A549 (cell line): ENCODE measurements at regions not wholly inside any gene's neighbourhood (a gene's known extent, or its start where the extent isn't known, plus 50 kb on each side); places are given as distances from the start of the nearest gene placed in this dataset.
"Not testable (repeated sequence)": the region's sequence is repeated elsewhere in the genome, so short reads cannot be mapped to it uniquely, and the experiment has no call there.

ENCODE experiments used
- ATAC-seq, 2 experiments: fragments of 200-7000 bp in 1 of 2; fragments of >200 bp in 1 of 2; cut with Nextera tagmentation in 1 of 2; cut with Tn5 transposase in 1 of 2; 3 replicates each; pipeline versions ENCODE4 v1.8.0 to v1.9.1; 2018 to 2020; ENCODE audit warnings: mild to moderate bottlenecking in 1 of 2, moderate library complexity in 1 of 2
- CTCF ChIA-PET: fragments of 300-600 bp; sonication (Branson Sonifier 250); formaldehyde crosslinking; extraction: SDS; loops from one replicate; lab custom pipeline; 2021; ENCODE audit warnings: antibody characterized with exemption, inconsistent platforms; lab: Yijun Ruan, JAX
- POLR2A ChIA-PET: fragments of 350-600 bp; formaldehyde crosslinking; extraction: SDS; loops from one replicate; lab custom pipeline; 2021; ENCODE audit warnings: antibody characterized with exemption, inconsistent platforms; lab: Yijun Ruan, JAX
- DNase-seq, 2 experiments: peaks; one replicate each; pipeline versions ENCODE4 v3.0.0 to v3.0.0-alpha.2; 2011 to 2016; ENCODE audit warnings: low read depth in 1 of 2, low spot score in 1 of 2
- FAIRE-seq: peaks from 2 replicates; lab custom pipeline; 2011; peaks lifted over from hg19 to GRCh38; lab: Jason Lieb, UNC
- H3K27ac ChIP-seq, 2 experiments: fragments of >200 bp; sonication (Bioruptor Twin); formaldehyde crosslinking; 3 replicates each; pipeline ENCODE4 v1.5.1; 2016 to 2017
- H3K4me1 ChIP-seq: fragments of >200 bp; sonication (Bioruptor Twin); formaldehyde crosslinking; 3 replicates; pipeline ENCODE4 v1.6.1; 2016
- H3K4me2 ChIP-seq: fragments of >200 bp; sonication (Bioruptor Twin); formaldehyde crosslinking; 3 replicates; pipeline ENCODE4 v1.6.1; 2016
- H3K4me3 ChIP-seq: fragments of >200 bp; sonication (Bioruptor Twin); formaldehyde crosslinking; 3 replicates; pipeline ENCODE4 v1.5.1; 2016
- H3K9me3 ChIP-seq: fragments of >200 bp; sonication (Bioruptor Twin); formaldehyde crosslinking; 3 replicates; pipeline ENCODE4 v1.6.1; 2016
- CBX8 ChIP-seq: fragments of 200-600 bp; sonication (generic); IDR thresholded peaks from 2 replicates; pipeline ENCODE4 v1.6.1; 2016
- CEBPB ChIP-seq, 2 experiments: fragments of >200 bp in 1 of 2; sonication (Bioruptor Twin) in 1 of 2; formaldehyde crosslinking in 1 of 2; IDR thresholded peaks; 2 replicates each; pipeline ENCODE4 v1.6.1; 2012 to 2016
- CHD2 ChIP-seq: fragments of 150-350 bp; IDR thresholded peaks from 2 replicates; pipeline ENCODE4 v1.6.1; 2014; ENCODE audit warnings: low read length; ENCODE audit not compliant: partially characterized antibody
- GATA3 ChIP-seq: IDR thresholded peaks from 2 replicates; pipeline ENCODE4 v1.6.1; 2012; ENCODE audit warnings: borderline replicate concordance
- HDAC2 ChIP-seq: fragments of 200-600 bp; sonication (generic); IDR thresholded peaks from 2 replicates; pipeline ENCODE4 v1.6.1; 2016
- HOXB13 ChIP-seq: fragments of 250-450 bp; sonication (Bioruptor Pico); IDR thresholded peaks from 2 replicates; pipeline ENCODE4 v1.5.0; 2020; ENCODE audit warnings: low read depth, mild to moderate bottlenecking, moderate library complexity
- HOXB5 ChIP-seq: fragments of 250-450 bp; sonication (Bioruptor Pico); IDR thresholded peaks from 2 replicates; pipeline ENCODE4 v1.5.0; 2020; ENCODE audit warnings: mild to moderate bottlenecking, moderate library complexity
- JUNB ChIP-seq: fragments of >200 bp; sonication (Bioruptor Twin); formaldehyde crosslinking; IDR thresholded peaks from 2 replicates; pipeline ENCODE4 v1.6.1; 2016
- RAD21 ChIP-seq, 2 experiments: fragments of >200 bp in 1 of 2; sonication (Bioruptor Twin) in 1 of 2; formaldehyde crosslinking in 1 of 2; IDR thresholded peaks in 1 of 2; conservative IDR thresholded peaks in 1 of 2; 2 replicates in 1 of 2; 3 replicates in 1 of 2; pipeline ENCODE4 v1.6.1; 2012 to 2018; ENCODE audit warnings: inconsistent platforms in 1 of 2
- RFX5 ChIP-seq: fragments of 450-650 bp; IDR thresholded peaks from 2 replicates; pipeline ENCODE4 v1.7.1; 2014; ENCODE audit warnings: antibody characterized with exemption, mild to moderate bottlenecking, moderate library complexity
- SREBF2 ChIP-seq: fragments of 450-650 bp; IDR thresholded peaks from 2 replicates; pipeline ENCODE4 v1.6.1; 2014; ENCODE audit warnings: mild to moderate bottlenecking, moderate library complexity
- ZNF302 ChIP-seq: fragments of 250-450 bp; sonication (Bioruptor Pico); IDR thresholded peaks from 2 replicates; pipeline ENCODE4 v1.9.0; 2021; ENCODE audit warnings: inconsistent platforms, mild to moderate bottlenecking, moderate library complexity
- WGBS: methylation state at CpG from one replicate; pipeline ENCODE4 v1.1.6; 2017; ENCODE audit errors: missing lambda C conversion rate; 5-methylcytosine and 5-hydroxymethylcytosine counted together
- TF ChIP-seq, protein P1 (sequence below): fragments of 250-450 bp; sonication (Bioruptor Pico); IDR thresholded peaks from 2 replicates; pipeline ENCODE4 v1.5.0; 2021; ENCODE audit warnings: mild to moderate bottlenecking, moderate library complexity, borderline replicate concordance
- TF ChIP-seq, protein P2 (sequence below): IDR thresholded peaks from 2 replicates; pipeline ENCODE4 v1.6.1; 2012

DNA sequence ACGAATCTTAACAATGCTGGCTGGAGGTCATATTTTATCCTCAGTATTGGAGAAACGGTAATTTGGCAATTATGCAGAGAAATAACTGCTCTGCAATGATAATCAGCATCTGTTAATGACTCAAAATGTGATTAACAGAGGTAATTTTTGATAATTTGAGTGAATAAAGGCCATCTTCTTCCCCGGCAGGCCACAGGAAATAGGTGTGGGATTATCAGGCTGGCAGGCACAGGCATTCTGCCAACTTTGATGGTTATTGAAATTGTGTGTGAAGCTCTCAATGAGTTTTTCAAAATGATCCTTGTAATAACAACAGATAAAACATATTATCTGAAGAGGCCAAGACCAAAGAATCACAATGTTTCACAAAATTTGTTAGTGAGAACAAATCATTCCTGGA is 309.0 kb downstream of the PTGER3 start (continued):
- TF ChIP-seq RFX5: no peak
- TF ChIP-seq HOXB13: no peak
- no peak for TF ChIP-seq HDAC2
- TF ChIP-seq CBX8: no peak
- no peak for TF ChIP-seq HOXB5 (CRISPR knock-in tag)
- no peak for TF ChIP-seq CHD2
- TF ChIP-seq SREBF2: no peak

DNA sequence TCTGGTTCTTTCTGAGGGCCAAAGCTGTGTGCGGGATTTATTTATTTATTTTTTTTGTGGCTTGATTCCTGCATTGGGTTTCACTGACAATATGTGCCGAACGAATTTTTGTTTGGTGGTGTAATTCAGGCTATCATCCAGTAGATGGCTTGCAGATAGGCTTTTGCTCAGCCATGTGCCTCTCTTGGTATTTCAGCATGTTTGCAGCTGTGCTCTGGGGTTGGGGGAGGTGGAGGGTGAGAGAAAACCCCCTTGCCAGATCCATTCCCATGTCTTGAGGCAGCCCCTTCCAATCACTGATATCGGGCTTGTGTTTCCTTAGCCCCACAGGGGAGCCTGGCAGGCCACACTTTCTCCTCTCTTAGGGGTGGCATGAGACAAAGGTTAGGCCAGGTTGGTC is 302.4 kb downstream of the PTGER3 start:
- no peaks in the 10 kb centered on the region for H3K9me3 ChIP-seq
- ChIA-PET CTCF (interaction anchor here (0.6 kb wide), 1 partner anchor 156 kb away, joined by 3 read pairs; no protein-coding TSS in a partner anchor), POLR2A (no interaction called here)
- TF ChIP-seq, protein P1, sequence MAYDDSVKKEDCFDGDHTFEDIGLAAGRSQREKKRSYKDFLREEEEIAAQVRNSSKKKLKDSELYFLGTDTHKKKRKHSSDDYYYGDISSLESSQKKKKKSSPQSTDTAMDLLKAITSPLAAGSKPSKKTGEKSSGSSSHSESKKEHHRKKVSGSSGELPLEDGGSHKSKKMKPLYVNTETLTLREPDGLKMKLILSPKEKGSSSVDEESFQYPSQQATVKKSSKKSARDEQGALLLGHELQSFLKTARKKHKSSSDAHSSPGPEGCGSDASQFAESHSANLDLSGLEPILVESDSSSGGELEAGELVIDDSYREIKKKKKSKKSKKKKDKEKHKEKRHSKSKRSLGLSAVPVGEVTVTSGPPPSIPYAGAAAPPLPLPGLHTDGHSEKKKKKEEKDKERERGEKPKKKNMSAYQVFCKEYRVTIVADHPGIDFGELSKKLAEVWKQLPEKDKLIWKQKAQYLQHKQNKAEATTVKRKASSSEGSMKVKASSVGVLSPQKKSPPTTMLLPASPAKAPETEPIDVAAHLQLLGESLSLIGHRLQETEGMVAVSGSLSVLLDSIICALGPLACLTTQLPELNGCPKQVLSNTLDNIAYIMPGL: no peak
- TF ChIP-seq GATA3 (no peak), JUNB (no peak), CEBPB (IDR thresholded peaks at IDR 0.05) (no peak), CHD2 (no peak), CBX8 (no peak), ZNF302 (CRISPR knock-in tag) (no peak), RAD21 (conservative IDR thresholded peaks at IDR 0.05 in 1 of 2, IDR thresholded peaks at IDR 0.05 in 1 of 2) (no peak)
- TF ChIP-seq, protein P2, sequence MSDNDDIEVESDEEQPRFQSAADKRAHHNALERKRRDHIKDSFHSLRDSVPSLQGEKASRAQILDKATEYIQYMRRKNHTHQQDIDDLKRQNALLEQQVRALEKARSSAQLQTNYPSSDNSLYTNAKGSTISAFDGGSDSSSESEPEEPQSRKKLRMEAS: no peak
- H3K4me1 ChIP-seq: no peaks in the 10 kb centered on the region
- no peak overlapping the region for H3K4me2 ChIP-seq
- no peak for FAIRE-seq
- ATAC-seq: peak in 1 of 2 experiments; percentile 42; a peak in 1 of 6 replicates
- DNase-seq: no peak
- H3K4me3 ChIP-seq: no peak overlapping the region
- WGBS: 5% methylated on average over 4 of the region's 4 CpGs
- H3K27ac ChIP-seq: no peak overlapping the region

DNA sequence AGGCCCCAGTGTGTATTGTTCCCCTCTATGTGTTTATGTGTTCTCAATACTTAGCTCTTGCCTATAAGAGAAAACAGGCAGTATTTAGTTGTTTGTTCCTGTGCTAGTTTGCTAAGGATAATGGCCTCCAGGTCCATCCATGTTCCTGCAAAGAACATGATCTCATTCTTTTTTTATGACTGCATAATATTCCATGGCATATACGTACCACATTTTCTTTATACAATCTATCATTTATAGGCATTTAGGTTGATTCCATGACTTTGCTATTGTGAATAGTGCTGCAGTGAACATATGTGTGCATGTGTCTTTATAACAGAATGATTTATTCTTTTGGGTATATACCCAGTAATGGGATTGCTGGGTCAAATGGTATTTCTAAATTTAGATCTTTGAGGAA is 301.6 kb downstream of the PTGER3 start:
- H3K4me2 ChIP-seq, H3K4me1 ChIP-seq, DNase-seq, CTCF ChIA-PET, H3K9me3 ChIP-seq, ATAC-seq, H3K4me3 ChIP-seq, POLR2A ChIA-PET, H3K27ac ChIP-seq, FAIRE-seq: not testable (repeated sequence)
- WGBS: 68% methylated on average over 1 of the region's 1 CpG

DNA sequence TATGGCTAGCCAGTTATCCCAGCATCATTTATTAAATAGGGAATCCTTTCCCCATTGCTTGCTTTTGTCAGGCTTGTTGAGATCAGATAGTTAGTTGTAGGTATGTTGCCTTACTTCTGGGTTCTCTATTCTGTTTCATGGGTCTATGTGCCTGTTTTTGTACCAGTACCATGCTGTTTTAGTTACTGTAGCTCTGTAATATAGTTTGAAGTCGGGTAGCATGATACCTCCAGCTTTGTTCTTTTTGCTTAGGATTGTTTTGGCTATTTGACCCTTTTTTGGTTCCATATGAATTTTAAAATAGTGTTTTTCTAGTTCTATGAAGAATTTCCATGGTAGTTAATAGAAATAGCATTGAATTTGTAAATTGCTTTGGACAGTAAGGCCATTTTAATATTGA is 300.5 kb downstream of the PTGER3 start:
- H3K4me2 ChIP-seq, POLR2A ChIA-PET, H3K27ac ChIP-seq, CTCF ChIA-PET, ATAC-seq, H3K9me3 ChIP-seq, H3K4me1 ChIP-seq, H3K4me3 ChIP-seq, FAIRE-seq, DNase-seq: not testable (repeated sequence)
- 0% methylated on average over 1 of the region's 1 CpG for WGBS

DNA sequence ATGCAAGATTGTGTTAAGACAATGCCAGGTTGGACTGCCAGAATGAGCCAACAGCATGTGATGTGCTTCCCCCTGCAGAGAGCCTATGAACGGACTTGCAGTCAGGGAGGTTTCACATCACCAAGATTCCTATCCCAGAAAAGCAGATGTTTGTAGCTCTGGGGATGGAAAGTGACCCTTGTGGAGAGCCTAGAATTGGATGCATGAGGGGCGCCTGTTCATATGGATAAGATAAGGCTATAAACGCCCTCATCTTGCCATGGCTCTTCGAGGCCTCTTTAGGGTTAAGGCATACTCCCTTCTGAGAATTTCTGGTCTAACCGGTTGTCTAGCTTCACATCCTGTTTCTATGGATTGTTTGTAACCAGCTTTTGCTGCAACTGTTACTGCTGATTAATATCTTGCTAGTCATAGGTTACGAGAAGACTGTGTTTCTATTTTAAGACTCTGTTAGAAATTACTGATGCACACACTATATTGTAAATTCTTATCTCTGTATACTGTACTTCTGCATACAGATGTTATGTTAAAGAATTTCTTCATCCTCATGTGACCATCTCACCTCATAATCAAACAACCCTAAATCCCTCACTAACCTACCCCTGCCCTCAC is 295.8 kb downstream of the PTGER3 start:
- CTCF ChIA-PET, POLR2A ChIA-PET, H3K4me2 ChIP-seq, H3K4me1 ChIP-seq, H3K4me3 ChIP-seq, DNase-seq, FAIRE-seq, H3K9me3 ChIP-seq, ATAC-seq, H3K27ac ChIP-seq: not testable (repeated sequence)
- 3% methylated on average over 6 of the region's 6 CpGs for WGBS
